SU-DHL-6 (cell line): ENCODE measurements at regions not wholly inside any gene's neighbourhood (a gene's known extent, or its start where the extent isn't known, plus 50 kb on each side); places are given as distances from the start of the nearest gene placed in this dataset.
"Not testable (repeated sequence)": the region's sequence is repeated elsewhere in the genome, so short reads cannot be mapped to it uniquely, and the experiment has no call there.

Experiments used
- EZH2phosphoT487 ChIP-seq: fragments of 200-600 bp; sonication (generic), shearing (Covaris generic); conservative IDR thresholded peaks from 2 replicates; pipeline ENCODE4 v1.6.1; 2018; ENCODE audit warnings: mild to moderate bottlenecking, antibody characterized with exemption, low read length, moderate library complexity, mixed read lengths
- TF ChIP-seq, protein P1 (sequence below): fragments of 200-600 bp; sonication (generic); IDR thresholded peaks from one replicate; pipeline ENCODE4 v1.5.1; 2017; ENCODE audit warnings: antibody characterized with exemption, mild to moderate bottlenecking, low read length, moderate library complexity; ENCODE audit not compliant: insufficient read depth, poor library complexity, severe bottlenecking

DNA sequence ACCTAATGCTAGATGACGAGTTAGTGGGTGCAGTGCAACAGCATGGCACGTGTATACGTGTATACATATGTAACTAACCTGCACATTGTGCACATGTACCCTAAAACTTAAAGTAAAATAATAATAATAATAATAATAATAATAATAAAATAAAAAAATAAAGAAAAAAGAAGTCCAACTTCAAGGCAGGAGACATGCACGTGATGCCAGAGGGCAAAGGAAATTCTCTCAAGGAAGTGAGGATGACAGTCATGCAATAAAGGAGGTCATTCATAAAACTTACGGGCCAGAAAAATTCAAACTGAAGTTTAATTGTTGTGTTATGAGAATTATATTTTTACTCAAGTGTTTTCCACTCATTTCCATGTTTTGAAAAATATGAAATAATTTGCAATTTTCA, 1028.8 kb downstream of the OLFM4 start:
- TF ChIP-seq, protein P1, sequence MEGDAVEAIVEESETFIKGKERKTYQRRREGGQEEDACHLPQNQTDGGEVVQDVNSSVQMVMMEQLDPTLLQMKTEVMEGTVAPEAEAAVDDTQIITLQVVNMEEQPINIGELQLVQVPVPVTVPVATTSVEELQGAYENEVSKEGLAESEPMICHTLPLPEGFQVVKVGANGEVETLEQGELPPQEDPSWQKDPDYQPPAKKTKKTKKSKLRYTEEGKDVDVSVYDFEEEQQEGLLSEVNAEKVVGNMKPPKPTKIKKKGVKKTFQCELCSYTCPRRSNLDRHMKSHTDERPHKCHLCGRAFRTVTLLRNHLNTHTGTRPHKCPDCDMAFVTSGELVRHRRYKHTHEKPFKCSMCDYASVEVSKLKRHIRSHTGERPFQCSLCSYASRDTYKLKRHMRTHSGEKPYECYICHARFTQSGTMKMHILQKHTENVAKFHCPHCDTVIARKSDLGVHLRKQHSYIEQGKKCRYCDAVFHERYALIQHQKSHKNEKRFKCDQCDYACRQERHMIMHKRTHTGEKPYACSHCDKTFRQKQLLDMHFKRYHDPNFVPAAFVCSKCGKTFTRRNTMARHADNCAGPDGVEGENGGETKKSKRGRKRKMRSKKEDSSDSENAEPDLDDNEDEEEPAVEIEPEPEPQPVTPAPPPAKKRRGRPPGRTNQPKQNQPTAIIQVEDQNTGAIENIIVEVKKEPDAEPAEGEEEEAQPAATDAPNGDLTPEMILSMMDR = not testable (repeated sequence)
- TF ChIP-seq EZH2phosphoT487 = not testable (repeated sequence)
